ENCODE measurements at regions not wholly inside any gene's neighbourhood (a gene's known extent, or its start where the extent isn't known, plus 50 kb on each side); places are given as distances from the start of the nearest gene placed in this dataset.
"Not testable (repeated sequence)": the region's sequence is repeated elsewhere in the genome, so short reads cannot be mapped to it uniquely, and the experiment has no call there.

DNA sequence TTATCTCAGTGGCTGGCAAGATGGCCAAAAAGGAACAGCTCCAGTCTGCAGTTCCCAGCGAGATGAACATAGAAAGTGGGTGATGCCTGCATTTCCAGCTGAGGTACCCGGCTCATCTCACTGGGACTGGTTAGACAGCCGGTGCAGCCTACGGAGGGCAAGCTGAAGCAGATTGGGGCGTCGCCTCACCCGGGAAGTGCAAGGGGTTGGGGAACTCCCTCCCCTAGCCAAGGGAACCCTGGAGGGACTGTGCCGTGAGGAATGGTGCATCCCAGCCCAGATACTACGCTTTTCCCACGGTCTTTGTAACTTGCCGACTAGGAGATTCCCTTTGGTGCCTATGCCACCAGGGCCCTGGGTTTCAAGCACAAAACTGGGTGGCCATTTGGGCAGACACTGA is 324.7 kb downstream of the GJA1 start:
- Mint-ChIP-seq H3K27ac (no peak overlapping the region), H3K27me3 (ENCODE audit: low read depth in 3 of 3) (peaks cover 0 to 5% (median 0%) of the 10 kb centered on the region in 3 donors), H3K4me3 (no peak overlapping the region), H3K36me3 (no peaks in the 10 kb centered on the region), H3K9me3 (peaks cover 0 to 16% (median 7%) of the 10 kb centered on the region in 6 donors), H3K4me1 (no peaks in the 10 kb centered on the region)
- no peak for DNase-seq

DNA sequence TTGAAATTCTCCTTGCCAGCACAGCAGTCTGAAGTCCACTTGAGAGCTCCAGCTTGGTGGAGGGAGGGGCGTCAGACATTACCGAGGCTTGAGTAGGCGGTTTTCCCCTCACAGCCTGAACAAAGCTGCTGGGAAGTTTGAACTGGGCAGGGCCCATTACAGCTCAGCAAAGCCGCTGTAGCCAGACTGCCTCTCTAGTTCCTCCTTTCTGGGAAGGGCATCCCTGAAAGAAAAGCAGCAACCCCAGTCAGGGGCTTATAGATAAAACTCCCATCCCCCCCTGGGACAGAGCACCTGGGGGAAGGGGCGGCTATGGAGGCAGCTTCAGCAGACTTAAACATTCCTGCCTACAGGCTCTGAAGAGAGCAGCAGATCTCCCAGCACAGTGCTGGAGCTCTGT is 325.3 kb downstream of the GJA1 start:
- Mint-ChIP-seq H3K27me3 (ENCODE audit: low read depth in 3 of 3) (peaks cover 0 to 5% (median 0%) of the 10 kb centered on the region in 3 donors), H3K36me3 (no peaks in the 10 kb centered on the region), H3K4me3 (no peak overlapping the region), H3K9me3 (peaks cover 0 to 16% (median 7%) of the 10 kb centered on the region in 6 donors), H3K4me1 (no peaks in the 10 kb centered on the region), H3K27ac (no peak overlapping the region)
- DNase-seq, result no peak

DNA sequence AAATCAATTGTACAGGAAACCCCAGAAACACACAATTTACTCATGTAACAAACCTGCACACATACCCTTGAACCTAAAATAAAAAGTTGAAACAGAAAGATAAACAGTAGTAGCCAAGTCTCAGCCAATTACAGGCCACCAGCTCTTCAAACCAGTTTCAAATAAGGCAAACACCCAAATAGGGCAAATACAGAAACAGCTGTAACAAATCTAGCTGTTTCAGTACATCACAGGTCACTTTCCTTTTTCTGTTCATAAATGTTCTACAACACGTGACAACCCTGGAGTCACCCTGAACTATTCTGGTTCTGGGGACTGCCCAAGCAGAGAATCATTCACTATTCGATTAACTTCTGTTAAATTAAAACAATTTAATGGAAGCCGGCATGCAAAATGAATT is 329.0 kb downstream of the GJA1 start:
- peaks cover 0 to 3% (median 0%) of the 10 kb centered on the region in 3 donors for H3K27me3 Mint-ChIP-seq (ENCODE audit: low read depth in 3 of 3)
- no peaks in the 10 kb centered on the region for H3K36me3 Mint-ChIP-seq
- no peak for DNase-seq
- no peak overlapping the region for H3K27ac Mint-ChIP-seq
- peaks cover 0 to 14% (median 6%) of the 10 kb centered on the region in 6 donors for H3K9me3 Mint-ChIP-seq
- no peaks in the 10 kb centered on the region for H3K4me1 Mint-ChIP-seq
- no peak overlapping the region for H3K4me3 Mint-ChIP-seq

DNA sequence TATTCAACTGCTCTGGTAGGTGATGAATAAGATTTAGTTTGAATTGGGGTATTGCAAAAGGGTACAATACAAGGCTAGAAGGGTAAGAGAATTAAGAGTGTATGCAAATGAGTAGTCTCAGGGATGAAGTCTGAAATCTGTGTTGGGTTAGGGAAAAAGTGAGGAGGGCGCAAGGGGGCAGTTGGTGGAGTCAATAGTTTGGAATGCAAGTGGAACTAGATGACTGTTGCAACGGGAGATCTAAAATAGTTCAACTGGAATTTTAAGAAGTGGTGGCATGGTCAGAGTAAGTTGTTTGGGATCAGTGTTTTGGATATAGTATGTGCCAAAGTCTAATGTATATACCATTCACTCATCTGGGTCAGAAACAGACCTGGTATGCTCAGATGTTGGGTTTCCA is 329.6 kb downstream of the GJA1 start:
- Mint-ChIP-seq H3K4me1 (no peaks in the 10 kb centered on the region), H3K9me3 (peaks cover 0 to 14% (median 6%) of the 10 kb centered on the region in 6 donors), H3K4me3 (no peak overlapping the region), H3K27me3 (ENCODE audit: low read depth in 3 of 3) (peaks cover 0 to 3% (median 0%) of the 10 kb centered on the region in 3 donors), H3K27ac (no peak overlapping the region), H3K36me3 (no peaks in the 10 kb centered on the region)
- no peak for DNase-seq

DNA sequence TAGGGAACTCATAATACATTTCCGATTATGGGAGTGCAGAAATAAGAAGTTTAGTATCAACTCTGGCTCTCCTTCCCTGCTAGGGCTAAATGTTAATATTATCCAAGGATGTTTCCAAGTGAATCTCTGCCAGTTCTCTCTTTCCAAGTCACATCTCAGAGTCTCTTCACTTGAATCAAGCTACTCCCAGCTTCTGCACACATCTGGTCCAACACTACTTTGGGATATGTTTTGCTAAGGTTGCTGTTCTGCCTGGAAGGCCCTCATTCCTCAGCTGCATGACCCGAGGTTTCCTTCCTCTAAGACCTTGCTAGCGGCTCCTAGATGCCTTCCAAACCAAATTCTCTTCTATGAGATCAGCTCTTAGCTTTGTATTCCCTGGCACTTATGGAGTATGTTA is 331.8 kb downstream of the GJA1 start:
- DNase-seq, result no peak
- Mint-ChIP-seq H3K27ac (no peak overlapping the region), H3K4me1 (peaks cover 2 to 7% of the 10 kb centered on the region in 2 donors), H3K36me3 (no peaks in the 10 kb centered on the region), H3K4me3 (no peak overlapping the region), H3K27me3 (ENCODE audit: low read depth in 3 of 3) (peaks cover 0 to 1% (median 0%) of the 10 kb centered on the region in 3 donors), H3K9me3 (peaks cover 3 to 7% (median 4%) of the 10 kb centered on the region in 6 donors)

DNA sequence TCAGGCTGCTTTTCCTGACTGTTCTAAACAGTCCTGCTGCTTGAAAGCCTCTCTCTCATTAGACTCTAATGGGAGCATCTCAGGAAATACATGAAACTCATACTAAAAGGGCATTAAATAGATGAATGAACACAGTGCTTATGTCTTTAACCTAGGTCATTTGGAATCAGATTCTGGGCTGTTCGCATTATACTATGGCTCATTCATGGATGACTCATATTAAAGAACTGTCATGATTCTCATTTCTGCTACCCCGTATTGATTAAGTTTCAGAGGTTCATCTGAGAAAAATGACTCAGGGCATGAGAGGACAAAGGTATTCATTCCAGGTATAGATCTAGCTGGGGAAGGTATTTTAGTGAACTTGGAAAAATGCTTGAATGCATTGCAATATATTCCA is 335.5 kb downstream of the GJA1 start:
- Mint-ChIP-seq H3K9me3 (peaks cover 0 to 7% (median 2%) of the 10 kb centered on the region in 6 donors), H3K27me3 (ENCODE audit: low read depth in 3 of 3) (no peaks in the 10 kb centered on the region), H3K4me3 (no peak overlapping the region), H3K27ac (no peak overlapping the region), H3K4me1 (peaks cover 2 to 10% of the 10 kb centered on the region in 2 donors), H3K36me3 (no peaks in the 10 kb centered on the region)
- no peak for DNase-seq

DNA sequence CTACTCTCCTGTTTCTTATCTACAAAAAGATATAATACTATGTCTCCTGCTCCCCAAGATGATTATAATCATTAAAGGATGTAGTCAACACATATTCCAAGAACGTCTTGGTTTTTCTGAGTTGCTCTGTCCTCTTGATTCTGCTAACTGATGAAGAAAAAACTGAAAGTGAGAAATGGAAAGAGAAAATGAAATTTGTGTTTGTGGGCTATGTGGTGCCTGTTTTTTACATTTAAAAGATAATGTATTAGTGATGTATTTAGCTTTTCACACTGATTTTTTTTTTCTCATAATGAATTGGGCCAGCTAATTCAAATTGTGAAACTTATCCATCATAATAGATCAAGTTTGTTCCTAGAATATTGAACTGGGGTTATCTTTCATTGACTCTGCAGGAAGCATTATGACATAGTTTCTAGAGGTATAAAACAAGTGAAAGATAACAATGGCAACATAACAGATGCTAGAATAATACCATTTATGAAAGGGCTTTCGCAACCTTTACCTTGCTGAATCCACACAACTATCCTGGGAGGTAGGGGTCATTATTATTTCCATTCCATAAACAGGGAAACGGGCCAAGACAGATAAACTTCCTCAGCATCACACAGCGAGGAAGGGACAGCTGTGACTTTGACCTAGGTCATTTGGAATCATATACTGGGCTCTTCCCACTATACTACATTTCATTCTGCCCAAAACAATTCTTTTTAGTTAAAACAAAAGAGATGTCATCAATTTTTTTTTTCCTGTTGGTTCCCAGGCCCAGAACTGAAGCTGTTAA is 336.7 kb downstream of the GJA1 start:
- peaks cover 2 to 10% of the 10 kb centered on the region in 2 donors for H3K4me1 Mint-ChIP-seq

DNA sequence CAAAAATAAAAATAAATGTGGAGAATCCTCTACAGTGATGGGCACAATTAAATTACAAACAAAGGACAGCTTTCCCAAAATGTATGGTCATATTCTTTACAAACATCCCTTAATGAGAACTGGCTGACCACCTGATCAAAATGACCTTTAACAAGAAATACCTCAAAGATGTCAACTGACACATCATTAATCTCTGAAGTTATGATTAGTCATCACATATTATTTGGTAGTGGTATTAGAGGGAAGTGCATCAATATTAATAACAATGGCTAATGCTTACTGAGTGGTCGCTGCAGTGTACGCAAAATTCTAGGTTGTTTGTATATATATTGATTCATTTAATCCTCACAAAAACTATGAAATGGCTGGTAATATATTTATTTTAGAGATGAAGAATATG is 340.6 kb downstream of the GJA1 start:
- no peak overlapping the region for H3K4me3 Mint-ChIP-seq
- DNase-seq, result no peak
- peaks cover 2 to 10% of the 10 kb centered on the region in 2 donors for H3K4me1 Mint-ChIP-seq
- H3K27me3 Mint-ChIP-seq (ENCODE audit: low read depth in 3 of 3), result no peaks in the 10 kb centered on the region
- H3K9me3 Mint-ChIP-seq, result peaks cover 0 to 11% (median 0%) of the 10 kb centered on the region in 6 donors
- no peak overlapping the region for H3K27ac Mint-ChIP-seq
- no peaks in the 10 kb centered on the region for H3K36me3 Mint-ChIP-seq

More for the DNA sequence above, 336.7 kb downstream of the GJA1 start:
- Mint-ChIP-seq H3K9me3 (peaks cover 0 to 11% (median under 1%) of the 10 kb centered on the region in 6 donors), H3K27ac (no peak overlapping the region), H3K4me3 (no peak overlapping the region), H3K27me3 (ENCODE audit: low read depth in 3 of 3) (no peaks in the 10 kb centered on the region), H3K36me3 (no peaks in the 10 kb centered on the region)
- DNase-seq, result no peak

DNA sequence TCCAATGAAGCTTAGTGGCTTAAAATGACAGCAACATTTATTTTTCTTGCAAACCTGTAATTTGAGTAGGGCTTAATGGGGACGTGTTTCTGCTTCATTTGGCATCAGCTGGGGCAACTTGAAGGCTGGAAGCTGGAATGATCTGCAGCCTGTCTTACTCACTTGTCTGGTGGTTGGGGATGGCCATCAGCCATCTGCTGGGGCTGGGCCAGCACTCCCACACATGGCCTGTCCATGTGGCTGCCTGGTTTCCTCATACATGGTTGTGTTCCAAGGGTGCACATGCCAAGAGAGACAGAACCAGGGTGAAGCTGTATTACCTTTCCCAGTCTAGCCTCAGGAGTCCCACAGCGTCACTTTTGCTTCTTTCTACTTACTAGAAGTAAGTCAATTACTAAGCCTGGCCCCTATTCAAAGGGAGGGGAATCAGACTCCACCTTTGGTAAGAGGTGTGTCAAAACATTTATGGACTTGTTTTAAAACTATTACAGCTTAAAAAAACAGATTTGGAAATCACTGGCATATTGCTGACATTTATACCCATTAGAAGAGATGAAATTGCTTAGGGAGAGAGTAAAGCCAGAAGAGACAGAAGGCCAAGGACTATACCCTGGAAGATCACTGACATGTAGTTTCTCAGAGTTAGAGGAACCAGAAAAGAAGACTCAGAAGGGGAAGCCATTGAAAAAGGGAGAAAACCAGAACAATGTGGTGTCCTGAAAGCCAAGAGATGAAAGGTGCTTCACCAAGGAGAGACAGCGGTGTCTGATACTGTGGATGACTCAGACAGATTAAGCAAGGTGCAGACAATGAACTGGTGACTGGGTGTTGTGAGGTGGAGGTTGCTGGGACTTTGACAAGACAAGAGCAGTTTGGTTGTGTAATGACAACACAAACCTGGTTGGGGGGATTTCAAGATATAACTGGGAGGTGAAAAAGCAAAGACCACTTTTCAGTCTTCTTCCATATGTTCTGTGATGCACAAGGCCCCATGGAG is 345.2 kb downstream of the GJA1 start:
- DNase-seq, result no peak
- H3K27ac Mint-ChIP-seq, result no peak overlapping the region
- H3K9me3 Mint-ChIP-seq, result peaks cover 2 to 12% (median 3%) of the 10 kb centered on the region in 6 donors
- H3K4me1 Mint-ChIP-seq, result no peaks in the 10 kb centered on the region
- H3K27me3 Mint-ChIP-seq (ENCODE audit: low read depth in 3 of 3), result no peaks in the 10 kb centered on the region
- H3K4me3 Mint-ChIP-seq, result no peak overlapping the region
- H3K36me3 Mint-ChIP-seq, result no peaks in the 10 kb centered on the region

DNA sequence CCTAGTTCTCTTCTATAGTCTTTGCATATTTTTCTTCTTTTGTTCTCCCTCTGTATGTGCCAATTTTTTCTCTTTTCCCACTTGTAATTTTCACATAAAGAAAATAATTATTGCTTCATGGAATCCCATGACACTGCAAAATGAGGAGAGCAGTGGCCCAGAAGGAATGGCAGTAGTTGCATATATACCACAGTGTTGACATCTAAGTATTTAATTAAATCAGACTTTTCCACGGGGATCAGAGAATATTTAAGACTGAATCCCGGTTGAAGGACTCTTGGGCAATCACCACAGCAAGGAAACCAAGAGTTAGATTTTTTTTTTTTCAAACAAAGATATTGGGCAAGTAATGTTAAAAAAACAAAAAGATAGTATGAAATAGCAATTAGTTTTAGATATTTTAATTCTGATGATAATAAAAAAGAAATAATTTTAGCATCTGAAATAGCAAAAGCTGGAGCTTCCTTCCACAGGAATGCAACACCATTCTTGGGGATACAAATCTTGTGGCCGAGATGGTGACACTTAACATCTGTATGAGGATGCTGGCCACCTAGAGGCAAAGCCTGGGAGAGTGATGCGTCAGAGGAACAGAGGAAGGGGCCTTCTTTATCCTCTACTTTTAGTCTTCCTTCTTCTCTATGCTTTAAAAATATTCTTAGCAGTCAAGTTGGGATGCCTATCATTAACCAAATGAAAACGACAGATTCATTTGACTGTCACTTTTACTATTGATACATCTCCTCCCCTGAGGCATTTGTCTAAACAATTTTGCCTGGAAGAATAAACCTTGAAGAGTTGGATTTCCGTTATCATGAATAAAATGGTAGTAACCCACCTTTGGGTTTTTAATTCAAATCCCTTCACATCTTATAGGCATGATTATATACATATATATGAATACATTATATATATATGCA is 356.2 kb downstream of the GJA1 start:
- Mint-ChIP-seq H3K4me3 (no peak overlapping the region), H3K9me3 (peaks cover 0 to 8% (median 3%) of the 10 kb centered on the region in 6 donors), H3K27ac (no peak overlapping the region), H3K4me1 (no peaks in the 10 kb centered on the region), H3K27me3 (ENCODE audit: low read depth in 3 of 3) (peaks cover 0 to 3% (median 0%) of the 10 kb centered on the region in 3 donors), H3K36me3 (no peaks in the 10 kb centered on the region)
- DNase-seq, result no peak

DNA sequence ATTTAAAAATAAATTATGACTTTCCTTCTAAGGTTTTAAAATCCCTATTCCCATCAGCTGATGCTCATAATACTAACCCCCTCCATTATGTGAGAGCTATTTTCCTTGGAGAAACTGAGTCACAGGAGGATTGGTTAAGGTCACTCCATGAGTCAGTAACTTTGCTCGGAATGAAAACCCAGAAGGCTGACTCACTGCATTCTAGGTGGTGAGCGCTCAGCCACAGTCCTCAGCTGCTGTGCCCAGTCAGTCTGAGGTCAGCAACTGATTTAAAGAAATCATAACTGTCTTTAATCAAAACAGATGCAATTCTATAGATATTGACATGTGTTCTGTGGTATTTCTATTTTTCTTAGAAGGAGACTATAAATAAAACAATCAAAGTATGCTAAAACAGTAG is 359.2 kb downstream of the GJA1 start:
- H3K4me1 Mint-ChIP-seq, result no peaks in the 10 kb centered on the region
- H3K4me3 Mint-ChIP-seq, result no peak overlapping the region
- no peak for DNase-seq
- peaks cover 0 to 21% (median 9%) of the 10 kb centered on the region in 6 donors for H3K9me3 Mint-ChIP-seq
- H3K36me3 Mint-ChIP-seq, result no peaks in the 10 kb centered on the region
- no peaks in the 10 kb centered on the region for H3K27me3 Mint-ChIP-seq (ENCODE audit: low read depth in 3 of 3)
- no peak overlapping the region for H3K27ac Mint-ChIP-seq

DNA sequence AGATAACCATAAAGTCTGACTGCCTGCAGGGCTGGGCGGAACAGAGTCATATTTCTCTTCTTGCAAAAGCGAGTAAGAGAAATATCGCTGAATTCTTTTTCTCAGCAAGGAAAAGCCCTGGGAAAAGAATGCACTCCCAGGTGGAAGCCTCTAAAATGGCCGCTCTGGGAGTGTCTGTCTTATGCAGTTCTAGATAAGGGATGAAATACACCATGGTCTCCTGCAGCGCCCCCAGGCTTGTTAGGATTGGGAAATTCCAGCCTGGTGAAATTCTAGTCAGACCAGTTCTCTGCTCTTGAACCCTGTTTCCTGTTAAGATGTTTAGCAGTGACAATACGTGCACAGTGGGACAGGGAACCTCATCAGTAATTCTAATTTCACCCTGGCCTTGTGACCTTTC is 362.2 kb downstream of the GJA1 start:
- H3K4me1 Mint-ChIP-seq, result not testable (repeated sequence)
- peaks cover 2 to 36% (median 14%) of the 10 kb centered on the region in 6 donors for H3K9me3 Mint-ChIP-seq

DNA sequence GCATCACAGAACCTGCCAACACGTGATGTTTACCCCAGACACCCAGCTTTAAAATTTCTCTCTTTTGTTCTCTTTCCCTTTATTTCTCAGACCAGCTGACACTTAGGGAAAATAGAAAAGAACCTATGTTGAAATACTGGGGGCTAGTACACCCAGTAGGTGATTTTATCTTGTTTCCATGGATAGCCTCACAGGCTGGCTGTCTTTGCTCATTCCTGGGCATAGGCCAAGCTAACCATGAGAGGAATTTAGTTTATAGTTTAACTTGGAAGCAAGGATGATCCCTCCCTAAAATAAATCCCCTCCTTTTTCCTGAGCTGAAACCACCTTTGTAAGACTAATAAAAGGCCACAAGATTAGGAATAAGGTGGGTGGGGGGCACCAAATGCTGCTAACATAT is 362.7 kb downstream of the GJA1 start:
- not testable (repeated sequence) for H3K4me3 Mint-ChIP-seq; H3K4me1 Mint-ChIP-seq; H3K27ac Mint-ChIP-seq; DNase-seq; H3K36me3 Mint-ChIP-seq; H3K27me3 Mint-ChIP-seq (ENCODE audit: low read depth in 3 of 3)
- H3K9me3 Mint-ChIP-seq, result peaks cover 2 to 36% (median 14%) of the 10 kb centered on the region in 6 donors

More for the DNA sequence above, 362.2 kb downstream of the GJA1 start:
- H3K36me3 Mint-ChIP-seq; DNase-seq; H3K4me3 Mint-ChIP-seq; H3K27ac Mint-ChIP-seq; H3K27me3 Mint-ChIP-seq (ENCODE audit: low read depth in 3 of 3): not testable (repeated sequence)

Measured in immature natural killer cell (primary cell).